ENCODE measurements at regions not wholly inside any gene's neighbourhood (a gene's known extent, or its start where the extent isn't known, plus 50 kb on each side); places are given as distances from the start of the nearest gene placed in this dataset.

DNA sequence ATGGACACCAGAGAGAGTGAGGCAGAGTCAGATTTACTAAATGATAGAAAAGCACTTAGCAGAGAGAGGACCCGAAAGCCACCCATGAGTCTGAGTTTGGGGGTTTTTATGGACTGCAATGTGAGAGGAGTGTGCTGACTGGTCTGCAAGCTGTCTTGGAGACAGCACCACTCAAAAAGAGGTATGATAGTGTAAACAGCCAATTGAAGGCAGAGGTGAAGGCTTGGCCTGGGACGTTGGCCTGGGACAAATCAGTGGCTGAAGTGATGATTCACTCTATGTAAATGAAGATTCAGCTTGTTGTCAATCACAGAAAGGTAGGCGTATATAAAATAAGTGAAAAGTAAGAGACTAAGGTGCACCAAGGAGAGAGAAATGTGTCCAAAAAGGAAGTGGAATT lies 217.6 kb upstream of the ZFP42 start:
- no peak for ATAC-seq (ENCODE audit: low read depth)
- no peak for TF ChIP-seq CTCF (IDR thresholded peaks at IDR 0.05)
- CTCF ChIA-PET: no interaction called here
- peaks cover 5% of the 10 kb centered on the region for H3K9me3 Mint-ChIP-seq
- no peak for DNase-seq
- intact Hi-C loops (cut with micrococcal nuclease): no loop called here
- H3K27ac Mint-ChIP-seq: no peak overlapping the region
- H3K36me3 Mint-ChIP-seq (ENCODE audit: low read depth): no peaks in the 10 kb centered on the region
- no peaks in the 10 kb centered on the region for H3K27me3 Mint-ChIP-seq
- H3K4me1 Mint-ChIP-seq: no peaks in the 10 kb centered on the region
- POLR2A ChIA-PET: no interaction called here
- no peak overlapping the region for H3K4me3 Mint-ChIP-seq

DNA sequence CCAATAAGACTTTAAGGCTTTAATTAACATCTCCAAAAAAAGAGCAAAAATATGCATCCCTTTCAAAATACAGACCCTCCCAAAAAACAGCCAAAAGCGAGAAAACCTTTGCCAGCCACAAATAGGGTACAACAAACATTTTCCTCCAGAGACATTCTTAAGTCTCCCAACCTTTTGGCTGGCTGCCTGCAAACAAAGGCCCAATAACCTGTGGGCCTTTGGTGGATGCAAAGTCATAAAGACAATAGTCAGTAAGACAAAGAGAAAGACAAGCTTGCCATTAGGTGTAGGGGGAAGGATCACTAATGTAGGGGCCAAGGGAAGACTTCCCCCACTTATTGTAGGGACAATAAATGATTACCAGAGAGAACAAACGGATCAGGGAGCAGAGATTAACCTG lies 215.5 kb upstream of the ZFP42 start:
- no peaks in the 10 kb centered on the region for H3K4me1 Mint-ChIP-seq

DNA sequence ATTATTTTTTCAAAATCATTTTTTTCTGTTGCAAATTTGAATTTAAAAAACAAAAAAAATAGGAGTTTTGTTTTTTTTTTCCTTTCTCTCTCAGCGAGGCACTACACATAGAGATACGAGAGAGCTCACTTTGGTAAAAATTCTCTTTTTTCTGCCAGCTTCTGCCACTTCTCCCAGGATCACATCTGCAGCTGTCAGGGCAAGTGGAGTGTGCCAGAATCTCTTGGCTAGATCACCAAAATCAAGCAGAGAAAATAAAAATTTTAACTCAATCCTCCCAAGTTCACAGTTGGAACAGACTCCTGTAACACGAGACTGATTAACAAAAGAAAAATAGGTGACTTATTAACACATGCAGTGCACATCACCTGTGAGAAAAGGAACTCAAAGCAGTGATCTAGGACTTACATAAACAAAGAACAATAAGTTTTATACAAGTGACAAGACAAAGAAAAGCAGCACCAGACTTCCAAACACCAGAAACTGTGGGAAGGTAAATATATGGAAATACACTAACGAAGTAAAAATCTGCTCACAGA lies 213.2 kb upstream of the ZFP42 start:
- intact Hi-C loops (cut with micrococcal nuclease): no loop called here
- Mint-ChIP-seq H3K4me1 (no peaks in the 10 kb centered on the region), H3K27me3 (no peaks in the 10 kb centered on the region), H3K27ac (no peak overlapping the region), H3K36me3 (ENCODE audit: low read depth) (no peaks in the 10 kb centered on the region), H3K4me3 (no peak overlapping the region), H3K9me3 (peaks cover 12% of the 10 kb centered on the region)
- ChIA-PET POLR2A (no interaction called here), CTCF (no interaction called here)
- ATAC-seq (ENCODE audit: low read depth) (no peak), DNase-seq (no peak)
- no peak for TF ChIP-seq CTCF (IDR thresholded peaks at IDR 0.05)

More for the DNA sequence above, 215.5 kb upstream of the ZFP42 start:
- POLR2A ChIA-PET: no interaction called here
- H3K9me3 Mint-ChIP-seq: peaks cover 5% of the 10 kb centered on the region
- no peak for TF ChIP-seq CTCF (IDR thresholded peaks at IDR 0.05)
- H3K4me3 Mint-ChIP-seq: no peak overlapping the region
- CTCF ChIA-PET: no interaction called here
- H3K27ac Mint-ChIP-seq: no peak overlapping the region
- no peak for ATAC-seq (ENCODE audit: low read depth)
- H3K36me3 Mint-ChIP-seq (ENCODE audit: low read depth): no peaks in the 10 kb centered on the region
- intact Hi-C loops (cut with micrococcal nuclease): no loop called here
- DNase-seq: no peak
- H3K27me3 Mint-ChIP-seq: no peaks in the 10 kb centered on the region

GRCh38 chr4:187786190-187786589 lies 209.4 kb upstream of the ZFP42 start:
- H3K27me3 Mint-ChIP-seq: no peaks in the 10 kb centered on the region
- no peak overlapping the region for H3K4me3 Mint-ChIP-seq
- DNase-seq: no peak
- TF ChIP-seq CTCF (IDR thresholded peaks at IDR 0.05): no peak
- no peaks in the 10 kb centered on the region for H3K36me3 Mint-ChIP-seq (ENCODE audit: low read depth)
- ChIA-PET POLR2A (no interaction called here), CTCF (no interaction called here)
- peaks cover 10% of the 10 kb centered on the region for H3K9me3 Mint-ChIP-seq
- ATAC-seq (ENCODE audit: low read depth): no peak
- intact Hi-C loops (cut with micrococcal nuclease): no loop called here
- H3K27ac Mint-ChIP-seq: no peak overlapping the region
- no peaks in the 10 kb centered on the region for H3K4me1 Mint-ChIP-seq

- Mint-ChIP-seq H3K36me3 (ENCODE audit: low read depth) (no peaks in the 10 kb centered on the region), H3K4me1 (no peaks in the 10 kb centered on the region), H3K27ac (no peak overlapping the region), H3K27me3 (no peaks in the 10 kb centered on the region), H3K9me3 (peaks cover 10% of the 10 kb centered on the region), H3K4me3 (no peak overlapping the region)
- DNase-seq: no peak
- TF ChIP-seq CTCF (IDR thresholded peaks at IDR 0.05): no peak
- CTCF ChIA-PET: no interaction called here
- POLR2A ChIA-PET: no interaction called here
- ATAC-seq (ENCODE audit: low read depth): no peak
- intact Hi-C loops (cut with micrococcal nuclease): no loop called here
Measured at GRCh38 chr4:187789078-187789477, 206.5 kb upstream of the ZFP42 start.
